CD4-positive, alpha-beta T cell treated with Interleukin-4 for 1 hour (primary cell): ENCODE measurements at regions not wholly inside any gene's neighbourhood (a gene's known extent, or its start where the extent isn't known, plus 50 kb on each side); places are given as distances from the start of the nearest gene placed in this dataset.

Experiments used
- DNase-seq, 2 donors: peaks; one replicate each; pipeline ENCODE4 v3.0.0-alpha.2; 2020 to 2022

DNA sequence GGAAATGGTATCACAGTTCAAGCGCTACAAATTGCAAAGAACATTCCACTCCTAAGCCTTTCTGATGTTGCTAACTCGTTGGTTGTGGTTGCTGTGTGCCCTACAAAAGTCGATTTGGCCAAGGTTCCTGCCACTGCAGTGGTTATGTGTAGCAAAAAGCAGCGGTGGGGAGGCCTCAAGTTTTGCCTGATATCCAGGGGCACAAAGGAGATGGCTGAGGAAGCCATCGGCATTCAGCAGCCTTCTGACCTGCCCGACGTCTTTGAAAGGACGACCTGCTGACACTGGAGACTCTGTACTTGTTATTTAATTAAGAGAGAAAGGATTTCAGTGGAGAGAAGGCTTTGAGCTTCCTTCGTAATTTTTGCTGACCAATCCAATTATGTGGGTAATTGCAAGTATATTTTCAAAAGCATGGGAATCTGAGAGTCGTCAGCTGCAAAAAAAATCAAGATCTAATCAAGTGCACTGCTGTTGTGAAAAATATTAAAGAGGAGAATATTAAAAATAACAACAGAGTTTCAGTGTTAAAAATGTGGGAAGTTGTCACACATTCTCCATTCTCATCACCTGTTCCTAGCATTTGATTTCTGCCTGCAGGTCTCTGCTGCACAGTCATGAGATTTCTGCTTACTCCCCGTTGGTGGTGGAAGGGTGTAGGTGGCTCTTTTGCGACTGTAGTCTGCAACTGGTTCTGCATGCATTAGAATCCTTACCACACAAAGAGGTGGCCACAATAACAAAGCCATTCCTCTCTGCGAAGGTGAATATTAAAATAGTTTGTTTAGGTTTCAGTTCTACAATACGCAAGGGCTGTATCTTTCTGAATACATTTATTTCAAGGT is 319.2 kb downstream of the IRX2 start:
- DNase-seq = no peak

DNA sequence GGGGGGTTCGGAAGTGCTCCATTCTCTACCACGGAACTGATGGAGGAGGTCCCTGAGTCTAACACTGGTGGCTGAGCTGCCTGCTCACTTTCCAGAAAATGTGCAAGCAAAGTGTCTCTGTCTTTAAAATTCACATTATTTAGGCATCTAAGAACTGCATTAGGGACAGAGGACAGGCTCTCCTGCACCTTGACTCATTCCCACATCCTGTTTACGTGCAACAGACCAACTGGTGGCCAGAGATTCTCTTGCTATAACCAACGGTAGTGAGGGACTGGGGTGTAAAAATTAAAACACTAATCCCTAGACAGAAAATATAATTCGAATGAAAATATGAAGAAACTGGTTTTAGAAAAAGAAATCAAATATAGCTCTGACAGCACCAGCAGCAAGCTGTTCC is 320.9 kb downstream of the IRX2 start:
- no peak for DNase-seq

GRCh38 chr5:2427983-2428382 is 323.5 kb downstream of the IRX2 start:
- DNase-seq = no peak

DNA sequence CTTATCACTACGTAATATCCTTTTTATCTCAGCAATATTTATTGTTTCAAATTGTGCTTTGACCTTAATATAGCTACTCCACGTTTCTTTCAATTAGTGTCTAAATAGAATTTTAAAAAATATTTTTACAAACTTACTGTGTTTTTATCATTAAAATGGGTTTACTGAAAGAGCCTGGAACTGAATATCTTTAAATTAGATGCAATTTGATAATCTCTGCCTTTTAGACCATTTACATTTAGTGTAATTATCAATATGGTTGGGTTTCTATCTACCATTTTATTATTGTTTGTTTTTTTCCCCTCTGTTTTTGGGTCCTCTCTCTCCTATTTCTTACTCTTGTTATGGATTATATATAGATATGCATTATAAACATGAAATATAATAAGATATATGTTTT is 327.8 kb downstream of the IRX2 start:
- DNase-seq = no peak

GRCh38 chr5:2417301-2417700 is 334.2 kb downstream of the IRX2 start:
- DNase-seq = no peak

DNA sequence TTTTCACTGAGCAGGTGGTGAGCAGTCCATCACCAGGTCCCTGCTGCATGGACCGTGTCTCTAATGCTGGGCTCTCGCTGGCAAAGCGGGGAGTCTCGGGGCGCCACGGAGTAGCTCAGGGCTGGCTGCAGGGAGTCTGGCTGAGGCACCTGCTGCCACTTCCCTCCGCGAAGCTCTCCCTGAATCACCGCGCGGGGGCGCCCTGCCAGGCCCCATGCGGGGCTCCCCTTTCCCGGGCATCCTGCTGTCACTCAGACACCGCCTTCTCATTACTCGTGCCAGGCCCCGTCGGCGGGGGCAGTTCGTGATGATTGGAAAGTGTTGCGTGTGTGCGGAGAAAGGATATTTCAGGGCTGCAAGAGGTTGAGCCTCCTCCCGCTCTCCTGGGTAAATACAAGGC is 335.8 kb downstream of the IRX2 start:
- DNase-seq = no peak

DNA sequence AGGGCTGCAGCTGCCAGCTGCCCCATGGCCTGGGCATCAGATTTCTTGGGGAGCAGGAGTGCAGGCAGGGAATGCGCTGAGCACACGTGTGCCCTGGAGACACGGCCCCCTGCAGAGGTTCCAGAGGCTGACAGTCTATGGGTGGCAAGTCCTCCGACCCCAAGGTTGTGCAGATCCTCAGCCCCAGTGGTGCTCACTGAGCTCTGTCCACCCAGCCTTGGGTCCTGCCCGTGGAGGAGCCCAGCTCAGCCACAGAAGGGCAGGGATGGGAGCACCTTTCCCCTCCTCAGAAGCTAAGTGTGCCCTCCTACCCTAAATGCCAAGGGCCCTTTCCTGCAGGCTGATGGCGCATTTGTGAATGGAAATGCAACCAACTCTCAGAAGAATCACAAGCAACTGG is 341.0 kb downstream of the IRX2 start:
- DNase-seq = no peak

DNA sequence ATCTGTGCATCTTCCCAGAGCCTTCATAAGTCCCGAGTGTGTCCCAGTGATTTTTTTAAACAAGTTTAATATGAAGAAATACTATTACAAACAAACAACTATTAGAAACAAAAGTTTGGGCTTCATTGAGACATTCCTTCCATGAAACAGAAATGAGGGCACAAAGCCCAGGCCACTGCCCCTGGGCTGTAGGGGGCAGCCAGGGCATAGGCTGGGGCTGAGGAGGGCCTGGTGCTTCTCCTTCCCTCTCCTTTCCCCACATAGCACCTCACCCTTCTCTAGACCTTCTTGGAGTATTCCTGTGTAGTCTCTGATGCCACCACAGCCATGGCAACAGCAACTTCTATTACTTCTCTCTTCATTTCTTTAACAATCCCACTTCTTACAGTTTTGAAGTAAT is 348.2 kb downstream of the IRX2 start:
- DNase-seq = no peak

- DNase-seq = no peak
These were observed 351.7 kb downstream of the IRX2 start for GRCh38 chr5:2399804-2400203.

GRCh38 chr5:2399096-2399495 is 352.4 kb downstream of the IRX2 start:
- no peak for DNase-seq

DNA sequence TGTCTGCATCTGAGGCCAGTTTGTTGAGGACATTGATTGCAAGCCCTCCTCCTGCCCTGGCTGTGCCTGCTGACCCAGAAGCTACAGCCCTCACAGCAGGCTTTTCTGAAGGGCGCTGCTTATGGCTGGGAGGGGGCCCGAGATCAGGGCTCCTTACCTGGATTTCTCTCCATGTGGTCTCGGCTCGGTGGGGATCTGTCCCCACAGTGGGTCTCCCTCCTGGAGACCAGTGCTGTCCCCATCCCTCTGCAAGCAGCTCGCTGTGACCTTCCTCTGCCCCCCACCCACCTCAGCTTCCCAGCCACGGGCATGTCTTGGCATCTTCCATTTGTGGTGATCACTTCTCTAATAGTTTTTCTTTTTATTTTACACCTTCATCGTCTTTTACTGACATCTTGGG is 357.9 kb downstream of the IRX2 start:
- DNase-seq = no peak

DNA sequence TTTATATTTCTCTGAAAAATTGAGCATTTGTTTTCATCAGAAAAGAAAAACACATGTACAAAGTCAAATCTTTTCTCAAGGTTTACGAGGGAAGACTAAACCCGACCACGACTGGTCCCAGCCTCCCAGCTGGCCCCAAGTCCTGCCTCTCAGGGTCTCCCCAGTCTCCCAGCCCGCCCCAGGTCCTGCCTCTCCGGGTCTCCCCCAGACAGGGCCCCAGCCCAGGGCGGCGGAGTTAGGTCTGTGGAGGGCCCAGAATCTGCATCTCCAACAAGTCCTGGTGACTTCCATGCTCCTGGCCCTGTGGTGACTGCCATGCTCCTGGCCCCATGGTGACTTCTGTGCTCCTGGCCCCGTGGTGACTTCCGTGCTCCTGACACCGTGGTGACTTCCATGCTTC is 359.9 kb downstream of the IRX2 start:
- no peak for DNase-seq

DNA sequence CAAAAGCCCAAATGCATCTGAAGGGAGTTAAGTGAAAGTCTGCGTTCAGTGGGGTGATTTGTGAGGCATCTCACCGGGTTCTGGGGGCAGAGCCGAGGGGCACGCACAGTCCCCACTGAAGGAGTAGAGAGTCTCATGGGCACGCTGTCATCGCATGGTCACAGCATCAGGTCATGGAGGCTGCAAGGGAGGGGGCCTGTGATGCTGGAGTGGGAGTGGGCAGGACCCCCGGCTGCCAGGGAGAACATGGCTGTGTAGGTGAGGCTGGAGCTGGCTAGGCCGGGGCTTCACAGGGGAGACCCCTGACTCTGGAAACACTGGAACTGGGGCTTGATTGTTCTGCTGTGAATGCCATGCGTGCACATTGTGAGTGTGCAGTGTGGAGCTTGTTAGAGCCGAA is 360.5 kb downstream of the IRX2 start:
- no peak for DNase-seq

GRCh38 chr5:2388571-2388970 is 362.9 kb downstream of the IRX2 start:
- DNase-seq = no peak

- DNase-seq = no peak
These were observed 363.7 kb downstream of the IRX2 start for GRCh38 chr5:2387634-2388325.

GRCh38 chr5:2387250-2387633 is 364.2 kb downstream of the IRX2 start:
- no peak for DNase-seq

DNA sequence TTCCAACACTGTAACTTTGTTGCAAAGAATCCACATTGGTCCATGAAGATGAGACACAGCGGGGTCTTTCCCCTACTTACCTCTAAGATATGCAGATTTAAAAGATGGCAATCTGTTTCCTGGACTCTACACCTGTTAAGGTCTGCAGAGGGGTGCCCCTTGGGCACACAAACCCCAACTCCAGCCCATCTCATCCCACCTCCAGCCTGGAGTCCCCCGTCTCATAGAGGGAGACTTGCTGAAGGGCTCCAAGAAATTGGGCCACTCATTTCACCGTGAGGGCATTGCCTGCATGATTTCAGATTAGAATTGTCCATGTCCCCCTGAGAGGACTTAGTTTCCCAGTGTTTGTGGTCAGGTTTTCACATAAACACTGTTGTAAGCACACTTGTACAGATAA is 365.7 kb downstream of the IRX2 start:
- DNase-seq = no peak

DNA sequence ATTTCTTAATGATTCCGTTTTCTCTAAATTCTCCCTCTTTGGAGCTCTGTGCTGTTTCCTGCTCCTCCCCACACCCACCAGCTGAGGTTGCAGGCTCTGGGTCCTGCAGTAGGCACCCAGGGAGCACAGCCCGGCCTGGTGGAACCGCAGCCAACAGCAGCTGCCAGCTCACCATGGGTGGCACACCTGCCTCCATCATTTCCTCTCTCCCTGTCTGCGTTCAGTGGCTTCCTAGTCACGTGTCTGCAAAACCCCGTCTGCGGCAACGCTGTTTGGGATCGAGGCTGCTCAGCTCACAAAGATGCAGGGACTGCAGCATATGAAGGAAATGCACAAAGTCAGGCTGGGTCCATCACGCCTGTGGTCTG is 367.8 kb downstream of the IRX2 start:
- no peak for DNase-seq

GRCh38 chr5:2382776-2383697 is 368.4 kb downstream of the IRX2 start:
- no peak for DNase-seq

GRCh38 chr5:2381861-2382260 is 369.6 kb downstream of the IRX2 start:
- DNase-seq = no peak

GRCh38 chr5:2381070-2381469 is 370.4 kb downstream of the IRX2 start:
- DNase-seq = no peak

- DNase-seq = no peak
These were observed 372.5 kb downstream of the IRX2 start for GRCh38 chr5:2378976-2379375.

DNA sequence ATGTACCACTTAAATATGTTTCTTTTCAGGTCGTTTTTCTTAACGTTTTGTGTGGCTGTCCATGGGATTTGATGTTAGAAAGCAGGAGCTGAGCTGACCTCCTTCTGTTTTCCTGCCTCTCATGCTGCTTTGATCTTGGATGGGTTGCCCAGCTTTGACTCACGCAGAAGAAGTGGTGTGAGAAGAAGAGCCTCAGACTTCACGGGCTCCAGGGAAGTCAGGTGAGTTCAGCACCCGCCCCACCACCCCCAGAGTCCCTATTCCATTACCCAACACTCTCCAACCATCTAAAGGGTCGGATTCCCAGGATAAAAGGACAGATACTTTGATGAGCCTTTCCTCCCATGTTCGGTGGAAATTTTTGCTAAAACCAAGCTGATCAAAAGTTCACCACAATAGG is 373.4 kb downstream of the IRX2 start:
- no peak for DNase-seq

GRCh38 chr5:2376486-2376885 is 375.0 kb downstream of the IRX2 start:
- DNase-seq = no peak
